Hepatocyte (in vitro differentiated cells): ENCODE measurements at regions not wholly inside any gene's neighbourhood (a gene's known extent, or its start where the extent isn't known, plus 50 kb on each side); places are given as distances from the start of the nearest gene placed in this dataset.

ENCODE experiments used
- CTCF ChIP-seq: fragments of 200-600 bp; sonication (generic); IDR thresholded peaks from 2 replicates; pipeline ENCODE4 v1.5.1; 2016; ENCODE audit warnings: antibody characterized with exemption, mild to moderate bottlenecking; ENCODE audit not compliant: poor library complexity
- EZH2 ChIP-seq: fragments of 200-600 bp; sonication (generic); IDR thresholded peaks from 2 replicates; pipeline ENCODE4 v1.6.1; 2016; ENCODE audit warnings: antibody characterized with exemption, mild to moderate bottlenecking, borderline replicate concordance
- EZH2phosphoT487 ChIP-seq: fragments of 200-600 bp; sonication (generic); IDR thresholded peaks from one replicate; pipeline ENCODE4 v1.6.1; 2018; ENCODE audit warnings: antibody characterized with exemption, mild to moderate bottlenecking, low read depth, moderate library complexity; ENCODE audit not compliant: unreplicated experiment, severe bottlenecking

GRCh38 chr6:19979059-19979458, 141.9 kb downstream of the ID4 start:
- TF ChIP-seq CTCF (no peak), EZH2 (no peak), EZH2phosphoT487 (no peak)
